Neuronal stem cell (in vitro differentiated cells): ENCODE measurements at regions not wholly inside any gene's neighbourhood (a gene's known extent, or its start where the extent isn't known, plus 50 kb on each side); places are given as distances from the start of the nearest gene placed in this dataset.
A peak's percentile ranks its signal among the peaks of the same experiment; 100 is the strongest.

ENCODE experiments used
- DNase-seq: peaks from one replicate; pipeline ENCODE4 v3.0.0-alpha.2; 2013; ENCODE audit warnings: low spot score
- H2AFZ ChIP-seq: one replicate; pipeline ENCODE4 v1.6.1; 2013; ENCODE audit warnings: mild to moderate bottlenecking, low read length, inconsistent platforms
- H2AK5ac ChIP-seq: 2 replicates; pipeline ENCODE4 v1.6.1; 2013; ENCODE audit warnings: low read depth, mild to moderate bottlenecking, inconsistent platforms, low read length, moderate library complexity, mixed read lengths
- H2BK120ac ChIP-seq: 2 replicates; pipeline ENCODE4 v1.6.1; 2013; ENCODE audit warnings: low read depth, mild to moderate bottlenecking, inconsistent platforms, low read length, moderate library complexity, mixed read lengths
- H2BK12ac ChIP-seq: one replicate; pipeline ENCODE4 v1.6.1; 2013; ENCODE audit warnings: low read length, inconsistent platforms
- H2BK15ac ChIP-seq: 2 replicates; pipeline ENCODE4 v1.6.1; 2013; ENCODE audit warnings: mild to moderate bottlenecking, low read length, inconsistent platforms, mixed read lengths
- H2BK5ac ChIP-seq: one replicate; pipeline ENCODE4 v1.6.1; 2013; ENCODE audit warnings: inconsistent platforms, mild to moderate bottlenecking, low read length, moderate library complexity
- H3K14ac ChIP-seq: one replicate; pipeline ENCODE4 v1.6.1; 2013; ENCODE audit warnings: low read length, inconsistent platforms
- H3K18ac ChIP-seq: 2 replicates; pipeline ENCODE4 v1.6.1; 2013; ENCODE audit warnings: low read length, inconsistent platforms
- H3K23ac ChIP-seq: 2 replicates; pipeline ENCODE4 v1.6.1; 2013; ENCODE audit warnings: low read depth, mild to moderate bottlenecking, mixed read lengths, low read length, inconsistent platforms; ENCODE audit not compliant: poor library complexity
- H3K27ac ChIP-seq: replicated peaks from 3 replicates; pipeline ENCODE4 v1.5.1; 2013; ENCODE audit warnings: low read length, inconsistent platforms
- H3K27me3 ChIP-seq, 3 experiments: 2 replicates each; pipeline ENCODE4 v1.6.1; 2013; ENCODE audit warnings: low read length in 3 of 3, mild to moderate bottlenecking in 2 of 3, inconsistent platforms in 1 of 3, low read depth in 1 of 3, mixed read lengths in 1 of 3, moderate library complexity in 1 of 3; ENCODE audit not compliant: control insufficient read depth in 3 of 3, insufficient read depth in 3 of 3
- H3K36me3 ChIP-seq, 2 donors: replicated peaks in 1 of 2; 2 replicates each; pipeline ENCODE4 v1.6.1; 2013; ENCODE audit warnings: low read length in 2 of 2; ENCODE audit not compliant: control insufficient read depth in 2 of 2, insufficient read depth in 2 of 2
- H3K4ac ChIP-seq: 2 replicates; pipeline ENCODE4 v1.6.1; 2013; ENCODE audit warnings: inconsistent platforms, mild to moderate bottlenecking, low read length, moderate library complexity
- H3K4me1 ChIP-seq, 2 donors: 1 replicate in 1 of 2; 2 replicates in 1 of 2; pipeline ENCODE4 v1.6.1; 2013; ENCODE audit warnings: low read length in 2 of 2, low read depth in 1 of 2; ENCODE audit not compliant: control insufficient read depth in 2 of 2, insufficient read depth in 1 of 2
- H3K4me2 ChIP-seq: one replicate; pipeline ENCODE4 v1.6.1; 2013; ENCODE audit warnings: mild to moderate bottlenecking, low read length, inconsistent platforms; ENCODE audit not compliant: insufficient read depth, poor library complexity, severe bottlenecking
- H3K4me3 ChIP-seq, 2 donors: 2 replicates each; pipeline ENCODE4 v1.5.1; 2013; ENCODE audit warnings: low read length in 2 of 2, mild to moderate bottlenecking in 2 of 2, inconsistent platforms in 1 of 2, moderate library complexity in 1 of 2
- H3K79me1 ChIP-seq: one replicate; pipeline ENCODE4 v1.6.1; 2013; ENCODE audit warnings: low read depth, mild to moderate bottlenecking, inconsistent platforms, low read length, moderate library complexity
- H3K9ac ChIP-seq: one replicate; pipeline ENCODE4 v1.6.1; 2013; ENCODE audit warnings: mild to moderate bottlenecking, low read depth, low read length, inconsistent platforms; ENCODE audit not compliant: poor library complexity
- H3K9me3 ChIP-seq, 2 donors: replicated peaks in 1 of 2; 2 replicates each; pipeline versions ENCODE3 to v1.6.1; 2013; ENCODE audit warnings: low read length in 2 of 2, mild to moderate bottlenecking in 2 of 2, inconsistent platforms in 1 of 2, low read depth in 1 of 2, mixed read lengths in 1 of 2, moderate library complexity in 1 of 2; ENCODE audit not compliant: control insufficient read depth in 2 of 2, insufficient read depth in 1 of 2
- H4K8ac ChIP-seq: one replicate; pipeline ENCODE4 v1.6.1; 2013; ENCODE audit warnings: low read depth, mild to moderate bottlenecking, inconsistent platforms, low read length, moderate library complexity
- H4K91ac ChIP-seq: one replicate; pipeline ENCODE4 v1.6.1; 2013; ENCODE audit warnings: low read length, low read depth, mild to moderate bottlenecking, inconsistent platforms; ENCODE audit not compliant: poor library complexity
- WGBS, 2 donors: extraction: QIAGEN DNeasy Blood & Tissue Kit; methylation state at CpG; one replicate each; pipeline ENCODE4 v1.1.7; 2013; ENCODE audit warnings: missing lambda C conversion rate in 2 of 2, mixed read lengths in 1 of 2; ENCODE audit not compliant: insufficient read length in 2 of 2, insufficient replicate concordance in 1 of 2; ENCODE audit errors: extremely low coverage in 2 of 2; 5-methylcytosine and 5-hydroxymethylcytosine counted together

DNA sequence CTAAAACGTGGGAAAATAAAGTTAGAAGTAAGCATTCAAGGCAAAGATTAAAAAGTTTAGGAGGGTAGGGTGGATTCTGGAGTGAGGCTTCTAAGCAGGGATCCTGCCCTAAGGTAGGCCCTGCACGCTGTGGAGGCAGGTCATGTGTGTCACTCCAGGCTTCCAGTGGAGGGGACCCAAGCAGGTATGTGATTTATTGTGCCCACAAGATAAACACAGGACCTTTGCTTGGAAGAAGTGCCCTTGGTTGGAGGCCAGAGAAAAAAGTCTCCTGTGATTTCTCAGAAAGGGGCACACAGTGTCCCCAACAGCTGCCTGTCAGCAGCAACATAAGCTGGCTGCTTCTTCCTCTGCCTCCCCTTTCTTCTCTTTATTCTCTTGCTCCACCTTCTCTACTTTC, 110.8 kb downstream of the FOXD2 start:
- no CpG with 5 or more reads among the region's 2 CpGs for WGBS, 2 donors
- H3K18ac ChIP-seq: no peak overlapping the region
- H3K36me3 ChIP-seq: no peaks in the 10 kb centered on the region
- no peak overlapping the region for H3K27ac ChIP-seq
- H2BK12ac ChIP-seq: no peak overlapping the region
- H3K4me2 ChIP-seq: no peak overlapping the region
- H2BK15ac ChIP-seq: no peak overlapping the region
- no peak for DNase-seq
- no peak overlapping the region for H2BK5ac ChIP-seq
- H3K27me3 ChIP-seq: peaks cover 0 to 8% (median 0%) of the 10 kb centered on the region in 3 experiments
- no peak overlapping the region for H3K14ac ChIP-seq
- no peaks in the 10 kb centered on the region for H3K79me1 ChIP-seq
- H3K4me1 ChIP-seq: peaks cover 0 to 8% of the 10 kb centered on the region in 2 donors
- no peak overlapping the region for H3K4ac ChIP-seq
- no peak overlapping the region for H2AK5ac ChIP-seq
- no peak overlapping the region for H2AFZ ChIP-seq
- H4K91ac ChIP-seq: no peak overlapping the region
- no peak overlapping the region for H2BK120ac ChIP-seq
- H4K8ac ChIP-seq: no peak overlapping the region
- H3K4me3 ChIP-seq: no peak overlapping the region
- no peak overlapping the region for H3K23ac ChIP-seq
- no peak overlapping the region for H3K9ac ChIP-seq
- no peaks in the 10 kb centered on the region for H3K9me3 ChIP-seq

DNA sequence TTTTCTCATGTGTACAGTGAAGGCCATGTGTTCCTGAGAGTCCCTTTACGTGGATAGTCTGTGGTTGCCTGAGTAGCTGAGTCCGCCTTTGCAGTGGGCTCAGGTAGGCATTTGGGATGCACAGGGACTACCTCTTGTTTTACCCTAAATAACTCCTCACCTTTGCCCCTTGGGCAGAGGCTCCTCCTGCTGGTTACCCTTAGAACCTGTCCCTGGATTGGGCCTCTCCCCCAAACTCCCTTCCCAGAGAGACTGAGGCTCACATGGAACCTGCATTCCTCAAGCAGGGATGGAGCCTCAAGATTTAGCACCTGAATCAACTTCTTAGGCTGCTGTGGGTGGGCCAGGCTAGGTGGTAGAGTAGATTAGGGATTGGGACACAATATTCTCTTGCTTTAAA, 111.7 kb downstream of the FOXD2 start:
- Histone ChIP-seq H3K9me3 (no peaks in the 10 kb centered on the region), H3K4me1 (peaks cover 0 to 13% of the 10 kb centered on the region in 2 donors), H4K91ac (no peak overlapping the region), H3K23ac (no peak overlapping the region), H3K9ac (no peak overlapping the region), H4K8ac (no peak overlapping the region), H3K36me3 (no peaks in the 10 kb centered on the region), H3K4ac (no peak overlapping the region), H2BK12ac (no peak overlapping the region), H2AK5ac (no peak overlapping the region), H3K4me2 (no peak overlapping the region), H2BK120ac (no peak overlapping the region), H2BK15ac (no peak overlapping the region), H3K27me3 (peaks cover 0 to 8% (median 0%) of the 10 kb centered on the region in 3 experiments), H3K18ac (no peak overlapping the region), H3K79me1 (no peaks in the 10 kb centered on the region), H2BK5ac (no peak overlapping the region), H2AFZ (no peak overlapping the region), H3K14ac (no peak overlapping the region), H3K4me3 (no peak overlapping the region), H3K27ac (no peak overlapping the region)
- DNase-seq: no peak
- no CpG with 5 or more reads among the region's 2 CpGs for WGBS, 2 donors

DNA sequence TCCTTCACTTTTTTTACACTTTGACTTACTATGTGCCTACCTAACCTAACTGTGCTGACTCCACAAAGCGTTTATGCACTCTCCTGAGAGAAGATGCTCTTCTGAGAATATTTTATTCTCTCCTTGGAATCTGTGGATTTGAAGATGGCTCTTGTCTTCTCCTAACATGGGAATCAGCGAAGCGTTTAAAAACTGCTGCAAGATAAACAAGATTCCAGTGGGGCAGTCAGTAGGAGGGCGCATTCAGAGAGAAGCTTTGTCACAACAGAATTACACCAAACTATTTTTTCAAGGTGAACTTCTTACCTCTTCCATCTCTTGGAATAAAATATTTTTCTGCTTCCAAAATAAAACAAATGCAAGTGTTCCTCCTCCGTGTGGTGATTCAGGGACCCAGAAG, 113.1 kb downstream of the FOXD2 start:
- no peak overlapping the region for H4K91ac ChIP-seq
- H2BK12ac ChIP-seq: no peak overlapping the region
- DNase-seq: no peak
- no peak overlapping the region for H3K18ac ChIP-seq
- H3K4me3 ChIP-seq: no peak overlapping the region
- H3K36me3 ChIP-seq: no peaks in the 10 kb centered on the region
- H3K4me1 ChIP-seq: peaks cover 0 to 13% of the 10 kb centered on the region in 2 donors
- no peak overlapping the region for H2AK5ac ChIP-seq
- no peak overlapping the region for H2BK120ac ChIP-seq
- no peak overlapping the region for H2BK5ac ChIP-seq
- no peak overlapping the region for H3K14ac ChIP-seq
- H3K27me3 ChIP-seq: peaks cover 0 to 8% (median 0%) of the 10 kb centered on the region in 3 experiments
- no peak overlapping the region for H3K9ac ChIP-seq
- H3K23ac ChIP-seq: no peak overlapping the region
- WGBS, 2 donors: no CpG with 5 or more reads among the region's 5 CpGs
- H3K4me2 ChIP-seq: no peak overlapping the region
- H3K27ac ChIP-seq: no peak overlapping the region
- H2BK15ac ChIP-seq: no peak overlapping the region
- H3K9me3 ChIP-seq: no peaks in the 10 kb centered on the region
- no peaks in the 10 kb centered on the region for H3K79me1 ChIP-seq
- no peak overlapping the region for H2AFZ ChIP-seq
- H3K4ac ChIP-seq: no peak overlapping the region
- H4K8ac ChIP-seq: no peak overlapping the region

DNA sequence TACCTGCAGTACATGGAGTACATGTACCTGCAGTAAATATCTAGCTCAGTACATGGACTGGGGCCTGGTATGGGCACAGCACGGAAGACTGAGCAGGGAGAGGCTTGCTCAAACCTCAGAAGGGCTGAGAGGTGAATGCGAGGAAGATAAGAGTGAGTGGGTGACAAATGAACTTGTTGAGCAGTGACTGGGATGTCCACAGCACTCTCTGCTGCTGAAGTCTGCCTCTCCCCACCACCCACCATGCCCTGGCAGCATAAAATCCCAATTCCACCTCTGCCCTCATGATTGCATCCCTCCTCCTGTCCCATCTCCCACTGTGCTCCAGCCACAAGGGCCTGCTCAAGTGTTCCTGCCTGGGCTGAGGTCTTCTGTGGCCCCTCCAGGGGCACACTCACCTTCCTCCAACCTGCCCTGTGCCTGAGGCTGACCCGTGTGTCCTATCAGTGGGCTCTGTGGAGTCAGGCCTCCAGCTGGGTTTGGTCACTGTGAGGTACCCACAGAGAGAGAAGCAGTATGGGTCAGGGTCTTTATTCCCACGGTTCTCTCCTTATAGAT, 114.2 kb downstream of the FOXD2 start:
- Histone ChIP-seq H3K27ac (no peak overlapping the region), H4K91ac (peak overlapping the region; percentile 48), H4K8ac (no peak overlapping the region), H2AK5ac (peak overlapping the region; percentile 36), H3K4ac (no peak overlapping the region), H3K4me1 (peaks cover 0 to 13% of the 10 kb centered on the region in 2 donors), H2BK5ac (no peak overlapping the region), H2BK12ac (no peak overlapping the region), H3K9ac (no peak overlapping the region), H2BK120ac (no peak overlapping the region), H3K27me3 (peaks cover 0 to 10% (median 0%) of the 10 kb centered on the region in 3 experiments), H3K4me3 (no peak overlapping the region), H3K4me2 (no peak overlapping the region), H3K18ac (peak overlapping the region; percentile 58), H3K14ac (no peak overlapping the region), H2AFZ (no peak overlapping the region), H3K23ac (no peak overlapping the region), H3K9me3 (no peaks in the 10 kb centered on the region), H2BK15ac (peak overlapping the region; percentile 50), H3K36me3 (no peaks in the 10 kb centered on the region), H3K79me1 (no peaks in the 10 kb centered on the region)
- no CpG with 5 or more reads among the region's 4 CpGs for WGBS, 2 donors
- DNase-seq: no peak
